Kidney epithelial cell (primary cell): ENCODE measurements at regions not wholly inside any gene's neighbourhood (a gene's known extent, or its start where the extent isn't known, plus 50 kb on each side); places are given as distances from the start of the nearest gene placed in this dataset.
"Not testable (repeated sequence)": the region's sequence is repeated elsewhere in the genome, so short reads cannot be mapped to it uniquely, and the experiment has no call there.

ENCODE experiments used
- DNase-seq: peaks from one replicate; pipeline ENCODE4 v3.0.0-alpha.2; 2010; ENCODE audit warnings: low read depth
- H3K27me3 ChIP-seq: 2 replicates; pipeline ENCODE4 v1.6.0; 2011; ENCODE audit warnings: low read length; ENCODE audit not compliant: control insufficient read depth, insufficient read depth
- H3K36me3 ChIP-seq: 2 replicates; pipeline ENCODE4 v1.5.1; 2011; ENCODE audit warnings: low read length; ENCODE audit not compliant: control insufficient read depth, insufficient read depth
- H3K4me3 ChIP-seq: 2 replicates; pipeline ENCODE4 v1.5.1; 2011; ENCODE audit warnings: low read depth, mild to moderate bottlenecking, control low read depth, low read length
- TF ChIP-seq, protein P1 (sequence below): IDR thresholded peaks from 2 replicates; pipeline ENCODE4 v1.5.1; 2011; ENCODE audit warnings: mild to moderate bottlenecking, moderate library complexity, low read length, control low read depth, inconsistent platforms; ENCODE audit not compliant: insufficient read depth, poor library complexity, severe bottlenecking

DNA sequence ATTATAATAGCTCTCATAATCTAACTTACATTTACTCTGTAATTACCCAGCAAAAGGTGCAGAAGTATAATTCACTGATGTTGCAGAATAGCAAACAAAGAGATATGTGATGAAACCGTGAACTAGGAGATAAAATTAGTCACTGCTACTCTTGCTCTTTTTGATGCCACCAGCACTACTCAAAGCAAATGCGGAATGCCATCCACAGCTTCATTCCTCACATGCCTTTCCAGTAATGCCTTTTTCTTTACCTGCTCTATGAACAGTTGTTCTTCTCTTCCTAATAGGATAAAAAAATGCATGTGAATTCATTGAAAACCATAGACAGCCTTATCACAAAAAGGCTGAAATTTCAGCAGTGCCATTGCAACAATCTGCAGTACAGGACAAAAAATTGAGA is 1129.5 kb downstream of the DIAPH3 start:
- DNase-seq, result no peak

DNA sequence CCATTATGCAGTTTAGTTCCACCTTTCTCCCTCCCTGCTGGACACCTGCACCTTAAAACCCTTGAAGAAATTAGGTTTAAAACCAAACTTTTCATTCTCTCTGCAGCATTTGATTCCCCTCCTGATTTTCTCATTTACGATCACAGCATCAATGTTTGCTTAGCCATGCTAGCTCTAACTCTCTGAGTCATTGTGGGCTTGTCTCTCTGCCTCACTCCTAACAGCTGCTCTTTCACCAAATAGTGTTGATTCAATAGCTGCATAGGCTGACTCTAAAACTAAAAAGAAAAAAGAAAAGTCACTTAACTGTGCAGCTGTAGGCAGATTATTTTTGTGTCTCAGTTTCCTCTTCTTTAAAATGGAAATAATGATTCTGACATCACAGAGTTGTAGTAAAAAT is 1124.9 kb downstream of the DIAPH3 start:
- no peak overlapping the region for H3K4me3 ChIP-seq
- no peaks in the 10 kb centered on the region for H3K36me3 ChIP-seq
- TF ChIP-seq, protein P1, sequence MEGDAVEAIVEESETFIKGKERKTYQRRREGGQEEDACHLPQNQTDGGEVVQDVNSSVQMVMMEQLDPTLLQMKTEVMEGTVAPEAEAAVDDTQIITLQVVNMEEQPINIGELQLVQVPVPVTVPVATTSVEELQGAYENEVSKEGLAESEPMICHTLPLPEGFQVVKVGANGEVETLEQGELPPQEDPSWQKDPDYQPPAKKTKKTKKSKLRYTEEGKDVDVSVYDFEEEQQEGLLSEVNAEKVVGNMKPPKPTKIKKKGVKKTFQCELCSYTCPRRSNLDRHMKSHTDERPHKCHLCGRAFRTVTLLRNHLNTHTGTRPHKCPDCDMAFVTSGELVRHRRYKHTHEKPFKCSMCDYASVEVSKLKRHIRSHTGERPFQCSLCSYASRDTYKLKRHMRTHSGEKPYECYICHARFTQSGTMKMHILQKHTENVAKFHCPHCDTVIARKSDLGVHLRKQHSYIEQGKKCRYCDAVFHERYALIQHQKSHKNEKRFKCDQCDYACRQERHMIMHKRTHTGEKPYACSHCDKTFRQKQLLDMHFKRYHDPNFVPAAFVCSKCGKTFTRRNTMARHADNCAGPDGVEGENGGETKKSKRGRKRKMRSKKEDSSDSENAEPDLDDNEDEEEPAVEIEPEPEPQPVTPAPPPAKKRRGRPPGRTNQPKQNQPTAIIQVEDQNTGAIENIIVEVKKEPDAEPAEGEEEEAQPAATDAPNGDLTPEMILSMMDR, result no peak
- peak; percentile 31 for DNase-seq
- no peaks in the 10 kb centered on the region for H3K27me3 ChIP-seq

More for the DNA sequence above, 1129.5 kb downstream of the DIAPH3 start:
- Histone ChIP-seq H3K4me3 (no peak overlapping the region), H3K27me3 (no peaks in the 10 kb centered on the region), H3K36me3 (no peaks in the 10 kb centered on the region)
- TF ChIP-seq, protein P1, result no peak

DNA sequence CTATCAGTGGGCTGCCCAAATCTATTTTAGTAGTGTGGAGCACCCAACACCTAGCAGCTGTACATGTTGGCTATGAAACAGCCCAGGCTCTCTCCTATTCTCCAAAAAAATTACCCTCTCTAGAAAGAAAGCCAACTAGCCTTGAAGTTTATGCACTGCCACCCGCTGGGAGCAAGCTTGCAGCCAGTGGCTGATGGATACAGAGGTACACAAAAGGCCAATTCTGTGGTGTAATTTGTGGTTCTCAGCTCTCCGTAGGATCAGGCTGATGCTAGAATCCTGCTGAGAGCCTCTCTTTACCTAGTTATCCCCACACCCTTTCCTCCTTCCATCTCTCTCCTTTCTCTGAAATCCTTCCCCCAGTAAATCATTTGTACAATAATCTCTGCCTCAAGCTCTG is 1120.7 kb downstream of the DIAPH3 start:
- Histone ChIP-seq H3K4me3 (no peak overlapping the region), H3K36me3 (no peaks in the 10 kb centered on the region), H3K27me3 (no peaks in the 10 kb centered on the region)
- DNase-seq, result no peak
- TF ChIP-seq, protein P1, result no peak

- Histone ChIP-seq H3K36me3 (no peaks in the 10 kb centered on the region), H3K27me3 (no peaks in the 10 kb centered on the region), H3K4me3 (no peak overlapping the region)
- no peak for DNase-seq
- TF ChIP-seq, protein P1, result no peak
Observed at GRCh38 chr13:59047546-59047945, 1116.2 kb downstream of the DIAPH3 start.

GRCh38 chr13:59061621-59062020 is 1102.1 kb downstream of the DIAPH3 start:
- Histone ChIP-seq H3K36me3 (no peaks in the 10 kb centered on the region), H3K4me3 (no peak overlapping the region), H3K27me3 (no peaks in the 10 kb centered on the region)
- TF ChIP-seq, protein P1, result no peak
- no peak for DNase-seq

- Histone ChIP-seq H3K4me3 (no peak overlapping the region), H3K36me3 (no peaks in the 10 kb centered on the region), H3K27me3 (no peaks in the 10 kb centered on the region)
- DNase-seq, result no peak
- TF ChIP-seq, protein P1, result no peak
Observed at GRCh38 chr13:59064042-59064441, 1099.7 kb downstream of the DIAPH3 start.

GRCh38 chr13:59076386-59076785 is 1087.3 kb downstream of the DIAPH3 start:
- H3K4me3 ChIP-seq, H3K27me3 ChIP-seq, DNase-seq, H3K36me3 ChIP-seq: not testable (repeated sequence)
